Lower leg skin (tissue), 3 donors: ENCODE measurements at regions not wholly inside any gene's neighbourhood (a gene's known extent, or its start where the extent isn't known, plus 50 kb on each side); places are given as distances from the start of the nearest gene placed in this dataset.

ENCODE experiments used
- POLR2A ChIP-seq, 2 donors: fragments of 450-650 bp; IDR thresholded peaks; one replicate each; pipeline ENCODE4 v1.6.1; 2016 to 2017; ENCODE audit warnings: antibody characterized with exemption in 2 of 2, mild to moderate bottlenecking in 1 of 2, moderate library complexity in 1 of 2
- TF ChIP-seq, protein P1 (sequence below), 3 donors: fragments of 450-650 bp; IDR thresholded peaks; one replicate each; pipeline ENCODE4 v1.5.1; 2016; ENCODE audit warnings: antibody characterized with exemption in 3 of 3, mild to moderate bottlenecking in 3 of 3, moderate library complexity in 2 of 3

DNA sequence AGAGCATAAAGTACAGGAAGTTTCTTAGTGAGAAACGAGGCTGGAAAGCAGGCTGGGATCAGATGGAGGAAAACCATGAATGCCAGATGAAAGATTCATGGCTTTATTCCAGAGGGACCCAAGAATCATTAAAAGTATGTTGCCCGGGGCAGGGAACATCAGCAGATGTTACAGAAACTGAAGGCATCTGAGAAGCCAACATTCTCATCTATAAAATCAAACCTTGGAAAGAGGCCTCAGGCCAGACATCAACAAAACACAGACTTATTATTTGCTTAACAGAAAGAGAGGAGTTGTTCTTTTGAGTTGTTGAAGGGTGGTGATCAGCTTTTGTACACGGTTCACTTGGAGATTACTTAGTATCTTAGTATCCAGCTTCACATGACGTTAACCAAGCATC lies 543.6 kb downstream of the RFC3 start:
- TF ChIP-seq, protein P1, sequence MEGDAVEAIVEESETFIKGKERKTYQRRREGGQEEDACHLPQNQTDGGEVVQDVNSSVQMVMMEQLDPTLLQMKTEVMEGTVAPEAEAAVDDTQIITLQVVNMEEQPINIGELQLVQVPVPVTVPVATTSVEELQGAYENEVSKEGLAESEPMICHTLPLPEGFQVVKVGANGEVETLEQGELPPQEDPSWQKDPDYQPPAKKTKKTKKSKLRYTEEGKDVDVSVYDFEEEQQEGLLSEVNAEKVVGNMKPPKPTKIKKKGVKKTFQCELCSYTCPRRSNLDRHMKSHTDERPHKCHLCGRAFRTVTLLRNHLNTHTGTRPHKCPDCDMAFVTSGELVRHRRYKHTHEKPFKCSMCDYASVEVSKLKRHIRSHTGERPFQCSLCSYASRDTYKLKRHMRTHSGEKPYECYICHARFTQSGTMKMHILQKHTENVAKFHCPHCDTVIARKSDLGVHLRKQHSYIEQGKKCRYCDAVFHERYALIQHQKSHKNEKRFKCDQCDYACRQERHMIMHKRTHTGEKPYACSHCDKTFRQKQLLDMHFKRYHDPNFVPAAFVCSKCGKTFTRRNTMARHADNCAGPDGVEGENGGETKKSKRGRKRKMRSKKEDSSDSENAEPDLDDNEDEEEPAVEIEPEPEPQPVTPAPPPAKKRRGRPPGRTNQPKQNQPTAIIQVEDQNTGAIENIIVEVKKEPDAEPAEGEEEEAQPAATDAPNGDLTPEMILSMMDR (IDR thresholded peaks at IDR 0.05): no peak
- TF ChIP-seq POLR2A (IDR thresholded peaks at IDR 0.05): no peak
